K562 (cell line): ENCODE measurements at regions not wholly inside any gene's neighbourhood (a gene's known extent, or its start where the extent isn't known, plus 50 kb on each side); places are given as distances from the start of the nearest gene placed in this dataset.

Experiments used
- CHCHD3 ChIP-seq: fragments of 250-450 bp; sonication (Bioruptor Pico); IDR thresholded peaks from 2 replicates; pipeline ENCODE4 v2.1.2; 2022; ENCODE audit warnings: mild to moderate bottlenecking
- ETV6 ChIP-seq, 3 experiments: fragments of 150-350 bp in 1 of 3; sonication (generic) in 1 of 3; formaldehyde crosslinking in 1 of 3; IDR thresholded peaks; 2 replicates each; pipeline versions ENCODE4 v1.6.1 to v1.8.0; 2014 to 2022; ENCODE audit warnings: borderline replicate concordance in 2 of 3, low read depth in 2 of 3, antibody characterized with exemption in 1 of 3, low read length in 1 of 3, mild to moderate bottlenecking in 1 of 3, missing genetic modification reagents in 1 of 3
- PHB ChIP-seq: fragments of 250-450 bp; sonication (Bioruptor Pico); IDR thresholded peaks from 2 replicates; pipeline ENCODE4 v1.5.0; 2021
- POLR3G ChIP-seq: IDR thresholded peaks from 2 replicates; pipeline ENCODE4 v1.6.1; 2011; ENCODE audit not compliant: insufficient read length, insufficient replicate concordance; ENCODE audit errors: extremely low read depth
- PTRF ChIP-seq: fragments of 450-650 bp; IDR thresholded peaks from 2 replicates; pipeline ENCODE4 v1.6.1; 2016; ENCODE audit warnings: mild to moderate bottlenecking, missing genetic modification characterization, missing compliant biosample characterization
- RCOR1 ChIP-seq, 2 experiments: IDR thresholded peaks; 2 replicates each; pipeline ENCODE4 v1.6.1; 2012; ENCODE audit warnings: low read depth in 2 of 2, low read length in 2 of 2, borderline replicate concordance in 1 of 2, improper control_type of control experiment in 1 of 2
- XRCC4 ChIP-seq: IDR thresholded peaks from one replicate; pipeline ENCODE4 v1.6.1; 2011; ENCODE audit not compliant: insufficient read depth, insufficient read length; ENCODE audit errors: extremely low read depth
- ZC3H11A ChIP-seq: IDR thresholded peaks from 2 replicates; pipeline ENCODE4 v1.6.1; 2012; ENCODE audit warnings: low read depth, low read length, improper control_type of control experiment
- TF ChIP-seq, protein P1 (sequence below): sonication (generic); formaldehyde crosslinking; IDR thresholded peaks from 2 replicates; pipeline ENCODE4 v1.8.0; 2022; ENCODE audit warnings: mild to moderate bottlenecking, missing genetic modification reagents
- TF ChIP-seq, protein P2 (sequence below): fragments of 450-650 bp; IDR thresholded peaks from 2 replicates; pipeline ENCODE4 v1.6.1; 2016; ENCODE audit warnings: antibody characterized with exemption

DNA sequence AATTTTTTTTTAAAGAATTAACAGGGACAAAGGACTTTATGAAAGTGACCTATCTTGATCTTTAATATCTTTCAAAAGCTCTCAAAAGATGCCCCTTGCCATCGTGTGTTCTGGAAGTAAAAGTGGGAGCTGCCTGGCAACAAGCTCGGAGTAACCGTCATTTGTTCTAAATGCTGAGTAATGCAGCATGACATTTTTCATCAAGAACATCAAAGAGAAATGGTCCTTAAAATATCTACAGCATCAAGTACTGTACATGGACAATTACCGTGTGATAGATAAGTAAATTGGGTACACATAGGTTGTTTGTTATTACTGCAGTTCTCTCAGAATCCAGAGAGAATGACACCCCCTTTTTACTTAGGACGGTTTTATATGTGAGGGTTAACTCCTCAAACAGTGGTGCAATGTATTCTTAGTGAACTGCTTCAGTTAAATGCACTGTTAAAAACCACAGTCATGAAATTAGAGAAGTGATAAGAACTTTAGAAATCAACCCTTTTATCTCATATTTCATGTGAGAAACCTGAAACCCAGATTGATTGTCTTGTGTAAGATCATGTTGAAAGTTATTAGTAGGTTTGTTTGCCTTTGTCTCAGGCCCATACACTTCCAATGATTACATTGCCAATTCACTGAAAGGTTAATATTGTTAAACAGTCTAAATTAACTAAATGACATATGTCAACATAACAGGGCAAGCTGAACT is 90.6 kb upstream of the HNMT start (continued):
- TF ChIP-seq, protein P1, sequence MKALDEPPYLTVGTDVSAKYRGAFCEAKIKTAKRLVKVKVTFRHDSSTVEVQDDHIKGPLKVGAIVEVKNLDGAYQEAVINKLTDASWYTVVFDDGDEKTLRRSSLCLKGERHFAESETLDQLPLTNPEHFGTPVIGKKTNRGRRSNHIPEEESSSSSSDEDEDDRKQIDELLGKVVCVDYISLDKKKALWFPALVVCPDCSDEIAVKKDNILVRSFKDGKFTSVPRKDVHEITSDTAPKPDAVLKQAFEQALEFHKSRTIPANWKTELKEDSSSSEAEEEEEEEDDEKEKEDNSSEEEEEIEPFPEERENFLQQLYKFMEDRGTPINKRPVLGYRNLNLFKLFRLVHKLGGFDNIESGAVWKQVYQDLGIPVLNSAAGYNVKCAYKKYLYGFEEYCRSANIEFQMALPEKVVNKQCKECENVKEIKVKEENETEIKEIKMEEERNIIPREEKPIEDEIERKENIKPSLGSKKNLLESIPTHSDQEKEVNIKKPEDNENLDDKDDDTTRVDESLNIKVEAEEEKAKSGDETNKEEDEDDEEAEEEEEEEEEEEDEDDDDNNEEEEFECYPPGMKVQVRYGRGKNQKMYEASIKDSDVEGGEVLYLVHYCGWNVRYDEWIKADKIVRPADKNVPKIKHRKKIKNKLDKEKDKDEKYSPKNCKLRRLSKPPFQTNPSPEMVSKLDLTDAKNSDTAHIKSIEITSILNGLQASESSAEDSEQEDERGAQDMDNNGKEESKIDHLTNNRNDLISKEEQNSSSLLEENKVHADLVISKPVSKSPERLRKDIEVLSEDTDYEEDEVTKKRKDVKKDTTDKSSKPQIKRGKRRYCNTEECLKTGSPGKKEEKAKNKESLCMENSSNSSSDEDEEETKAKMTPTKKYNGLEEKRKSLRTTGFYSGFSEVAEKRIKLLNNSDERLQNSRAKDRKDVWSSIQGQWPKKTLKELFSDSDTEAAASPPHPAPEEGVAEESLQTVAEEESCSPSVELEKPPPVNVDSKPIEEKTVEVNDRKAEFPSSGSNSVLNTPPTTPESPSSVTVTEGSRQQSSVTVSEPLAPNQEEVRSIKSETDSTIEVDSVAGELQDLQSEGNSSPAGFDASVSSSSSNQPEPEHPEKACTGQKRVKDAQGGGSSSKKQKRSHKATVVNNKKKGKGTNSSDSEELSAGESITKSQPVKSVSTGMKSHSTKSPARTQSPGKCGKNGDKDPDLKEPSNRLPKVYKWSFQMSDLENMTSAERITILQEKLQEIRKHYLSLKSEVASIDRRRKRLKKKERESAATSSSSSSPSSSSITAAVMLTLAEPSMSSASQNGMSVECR (CRISPR knock-in tag): no peak
- no peak for TF ChIP-seq PTRF
- no peak for TF ChIP-seq RCOR1 (IDR thresholded peaks at IDR 0.05; ENCODE audit: borderline replicate concordance in 1 of 2, low read depth in 2 of 2, low read length in 2 of 2)
- TF ChIP-seq CHCHD3: no peak
- TF ChIP-seq ZC3H11A: no peak
- no peak for TF ChIP-seq PHB (CRISPR knock-in tag)
- TF ChIP-seq, protein P2, sequence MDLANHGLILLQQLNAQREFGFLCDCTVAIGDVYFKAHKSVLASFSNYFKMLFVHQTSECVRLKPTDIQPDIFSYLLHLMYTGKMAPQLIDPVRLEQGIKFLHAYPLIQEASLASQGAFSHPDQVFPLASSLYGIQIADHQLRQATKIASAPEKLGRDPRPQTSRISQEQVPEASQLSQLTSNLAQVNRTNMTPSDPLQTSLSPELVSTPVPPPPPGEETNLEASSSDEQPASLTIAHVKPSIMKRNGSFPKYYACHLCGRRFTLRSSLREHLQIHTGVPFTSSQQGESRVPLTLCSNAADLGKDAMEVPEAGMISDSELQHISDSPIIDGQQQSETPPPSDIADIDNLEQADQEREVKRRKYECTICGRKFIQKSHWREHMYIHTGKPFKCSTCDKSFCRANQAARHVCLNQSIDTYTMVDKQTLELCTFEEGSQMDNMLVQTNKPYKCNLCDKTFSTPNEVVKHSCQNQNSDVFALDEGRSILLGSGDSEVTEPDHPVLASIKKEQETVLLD: no peak
- no peak for TF ChIP-seq XRCC4
- no peak for TF ChIP-seq POLR3G
- no peak for TF ChIP-seq ETV6 (IDR thresholded peaks at IDR 0.05; ENCODE audit: borderline replicate concordance in 1 of 2, low read depth in 2 of 2, low read length in 1 of 2)
- no peak for TF ChIP-seq ETV6 (CRISPR knock-in tag; IDR thresholded peaks at IDR 0.05; ENCODE audit: borderline replicate concordance)
- TF ChIP-seq, all 486 proteins: peak for 0
